ENCODE measurements at regions not wholly inside any gene's neighbourhood (a gene's known extent, or its start where the extent isn't known, plus 50 kb on each side); places are given as distances from the start of the nearest gene placed in this dataset.

GRCh38 chr17:5705081-5705875 is 121.0 kb upstream of the NLRP1 start:
- no peaks in the 10 kb centered on the region for H3K4me1 ChIP-seq (ENCODE audit: insufficient read depth, low read length)
- ATAC-seq (ENCODE audit: insufficient read depth, low read depth) (no peak), DNase-seq (peak; percentile 19)
- no peak overlapping the region for H3K4me2 ChIP-seq (ENCODE audit: insufficient read depth, low read length)
- TF ChIP-seq, protein P1, sequence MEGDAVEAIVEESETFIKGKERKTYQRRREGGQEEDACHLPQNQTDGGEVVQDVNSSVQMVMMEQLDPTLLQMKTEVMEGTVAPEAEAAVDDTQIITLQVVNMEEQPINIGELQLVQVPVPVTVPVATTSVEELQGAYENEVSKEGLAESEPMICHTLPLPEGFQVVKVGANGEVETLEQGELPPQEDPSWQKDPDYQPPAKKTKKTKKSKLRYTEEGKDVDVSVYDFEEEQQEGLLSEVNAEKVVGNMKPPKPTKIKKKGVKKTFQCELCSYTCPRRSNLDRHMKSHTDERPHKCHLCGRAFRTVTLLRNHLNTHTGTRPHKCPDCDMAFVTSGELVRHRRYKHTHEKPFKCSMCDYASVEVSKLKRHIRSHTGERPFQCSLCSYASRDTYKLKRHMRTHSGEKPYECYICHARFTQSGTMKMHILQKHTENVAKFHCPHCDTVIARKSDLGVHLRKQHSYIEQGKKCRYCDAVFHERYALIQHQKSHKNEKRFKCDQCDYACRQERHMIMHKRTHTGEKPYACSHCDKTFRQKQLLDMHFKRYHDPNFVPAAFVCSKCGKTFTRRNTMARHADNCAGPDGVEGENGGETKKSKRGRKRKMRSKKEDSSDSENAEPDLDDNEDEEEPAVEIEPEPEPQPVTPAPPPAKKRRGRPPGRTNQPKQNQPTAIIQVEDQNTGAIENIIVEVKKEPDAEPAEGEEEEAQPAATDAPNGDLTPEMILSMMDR (IDR thresholded peaks at IDR 0.05; ENCODE audit: borderline replicate concordance, extremely low read depth, low read length, poor library complexity, severe bottlenecking), result peak; percentile 60
- TF ChIP-seq EZH2 (IDR thresholded peaks at IDR 0.05; ENCODE audit: borderline replicate concordance, low read depth, low read length, severe bottlenecking), result no peak
- H3K9ac ChIP-seq (ENCODE audit: low read depth, low read length), result no peak overlapping the region
- H3K9me3 ChIP-seq (ENCODE audit: insufficient read depth, low read length, severe bottlenecking), result no peaks in the 10 kb centered on the region
- H3K4me3 ChIP-seq (ENCODE audit: low read depth in 1 of 2, low read length in 2 of 2), result no peak overlapping the region
- H3K27me3 ChIP-seq (ENCODE audit: insufficient read depth, low read length, poor library complexity), result peaks cover 23% of the 10 kb centered on the region
- H4K20me1 ChIP-seq (ENCODE audit: insufficient read depth, low read length), result no peaks in the 10 kb centered on the region
- no peaks in the 10 kb centered on the region for H3K36me3 ChIP-seq (ENCODE audit: insufficient read depth, low read length)
- H3K27ac ChIP-seq (ENCODE audit: low read length), result no peak overlapping the region
- no peaks in the 10 kb centered on the region for H3K79me2 ChIP-seq (ENCODE audit: insufficient read depth, low read length)
- no peak overlapping the region for H2AFZ ChIP-seq (ENCODE audit: low read depth, low read length)

GRCh38 chr17:5705876-5706576 is 121.7 kb upstream of the NLRP1 start:
- peaks cover 23% of the 10 kb centered on the region for H3K27me3 ChIP-seq (ENCODE audit: insufficient read depth, low read length, poor library complexity)
- no peak overlapping the region for H3K9ac ChIP-seq (ENCODE audit: low read depth, low read length)
- DNase-seq (no peak), ATAC-seq (ENCODE audit: insufficient read depth, low read depth) (no peak)
- H3K4me2 ChIP-seq (ENCODE audit: insufficient read depth, low read length), result no peak overlapping the region
- H2AFZ ChIP-seq (ENCODE audit: low read depth, low read length), result no peak overlapping the region
- no peaks in the 10 kb centered on the region for H3K9me3 ChIP-seq (ENCODE audit: insufficient read depth, low read length, severe bottlenecking)
- no peaks in the 10 kb centered on the region for H3K36me3 ChIP-seq (ENCODE audit: insufficient read depth, low read length)
- TF ChIP-seq EZH2 (IDR thresholded peaks at IDR 0.05; ENCODE audit: borderline replicate concordance, low read depth, low read length, severe bottlenecking), result no peak
- TF ChIP-seq, protein P1 (IDR thresholded peaks at IDR 0.05; ENCODE audit: borderline replicate concordance, extremely low read depth, low read length, poor library complexity, severe bottlenecking), result no peak
- no peak overlapping the region for H3K4me3 ChIP-seq (ENCODE audit: low read depth in 1 of 2, low read length in 2 of 2)
- H3K79me2 ChIP-seq (ENCODE audit: insufficient read depth, low read length), result no peaks in the 10 kb centered on the region
- H4K20me1 ChIP-seq (ENCODE audit: insufficient read depth, low read length), result no peaks in the 10 kb centered on the region
- no peak overlapping the region for H3K27ac ChIP-seq (ENCODE audit: low read length)
- no peaks in the 10 kb centered on the region for H3K4me1 ChIP-seq (ENCODE audit: insufficient read depth, low read length)

DNA sequence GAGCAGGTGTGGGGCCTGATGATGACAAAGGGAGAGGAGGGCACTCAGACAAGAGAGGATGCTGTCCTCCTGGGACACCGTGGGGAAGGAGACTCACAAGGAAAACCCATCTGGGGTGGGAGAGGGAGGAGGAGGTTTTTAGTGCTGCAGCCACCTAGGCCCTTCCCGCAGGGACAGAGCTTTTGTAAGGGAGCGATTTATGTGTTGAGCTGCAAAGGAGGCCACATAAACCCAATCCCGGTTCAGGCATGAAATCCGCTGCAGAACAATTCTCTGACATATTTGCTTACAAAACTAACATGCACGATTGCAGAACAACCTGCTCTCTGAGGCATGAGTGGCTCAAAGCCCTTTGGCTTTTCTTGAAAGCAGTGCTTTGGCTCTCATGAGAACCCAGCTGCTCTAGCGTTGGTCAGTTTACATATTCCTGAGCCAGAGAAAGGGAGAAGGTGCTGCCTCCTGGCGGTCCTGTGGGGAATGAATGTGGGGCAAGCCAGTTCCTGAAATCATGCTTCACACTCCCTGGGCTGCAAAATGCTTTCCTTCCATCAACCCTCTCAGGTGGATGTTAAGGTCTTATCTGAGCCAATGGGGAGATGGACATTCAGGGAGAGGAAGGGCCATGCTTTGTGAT is 122.4 kb upstream of the NLRP1 start:
- Histone ChIP-seq H3K4me3 (ENCODE audit: low read depth in 1 of 2, low read length in 2 of 2) (no peak overlapping the region), H3K4me1 (ENCODE audit: insufficient read depth, low read length) (no peaks in the 10 kb centered on the region), H3K27me3 (ENCODE audit: insufficient read depth, low read length, poor library complexity) (peaks cover 24% of the 10 kb centered on the region), H3K79me2 (ENCODE audit: insufficient read depth, low read length) (no peaks in the 10 kb centered on the region), H3K36me3 (ENCODE audit: insufficient read depth, low read length) (no peaks in the 10 kb centered on the region), H4K20me1 (ENCODE audit: insufficient read depth, low read length) (no peaks in the 10 kb centered on the region), H3K27ac (ENCODE audit: low read length) (no peak overlapping the region), H3K9ac (ENCODE audit: low read depth, low read length) (no peak overlapping the region), H2AFZ (ENCODE audit: low read depth, low read length) (no peak overlapping the region), H3K4me2 (ENCODE audit: insufficient read depth, low read length) (no peak overlapping the region), H3K9me3 (ENCODE audit: insufficient read depth, low read length, severe bottlenecking) (no peaks in the 10 kb centered on the region)
- TF ChIP-seq EZH2 (IDR thresholded peaks at IDR 0.05; ENCODE audit: borderline replicate concordance, low read depth, low read length, severe bottlenecking), result no peak
- TF ChIP-seq, protein P1 (IDR thresholded peaks at IDR 0.05; ENCODE audit: borderline replicate concordance, extremely low read depth, low read length, poor library complexity, severe bottlenecking), result peak; percentile 83
- DNase-seq (peak; percentile 52), ATAC-seq (ENCODE audit: insufficient read depth, low read depth) (peak; percentile 55; the same call in 2 of the 3 replicates)
